ENCODE measurements at regions not wholly inside any gene's neighbourhood (a gene's known extent, or its start where the extent isn't known, plus 50 kb on each side); places are given as distances from the start of the nearest gene placed in this dataset.

- no peak for DNase-seq
Observed at GRCh38 chr20:1707588-1708449, 50.2 kb upstream of the SIRPG start.
